T-helper 2 cell (primary cell): ENCODE measurements at regions not wholly inside any gene's neighbourhood (a gene's known extent, or its start where the extent isn't known, plus 50 kb on each side); places are given as distances from the start of the nearest gene placed in this dataset.
"Not testable (repeated sequence)": the region's sequence is repeated elsewhere in the genome, so short reads cannot be mapped to it uniquely, and the experiment has no call there.

Experiments
- DNase-seq, 5 experiments: peaks; one replicate each; pipeline versions ENCODE4 v3.0.0 to v3.0.0-alpha.2; 2012 to 2022

DNA sequence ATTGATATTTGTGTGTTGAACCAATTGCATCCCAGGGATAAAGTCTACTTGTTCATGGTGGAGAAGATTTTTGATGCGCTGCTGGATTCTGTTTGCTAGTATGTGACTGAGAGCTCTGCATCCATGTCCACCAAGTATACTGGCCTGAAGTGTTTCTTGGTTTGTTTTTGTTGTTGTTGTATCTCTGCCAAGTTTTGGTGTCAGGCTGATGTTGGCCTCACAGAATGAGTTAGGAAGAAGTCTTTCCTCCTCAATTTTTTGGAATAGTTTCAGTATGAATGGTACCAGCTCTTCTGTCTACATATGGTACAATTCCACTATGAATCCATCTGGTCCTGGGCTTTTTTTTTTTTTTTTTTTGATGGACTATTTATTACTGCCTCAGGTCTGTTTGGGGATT is 50.9 kb upstream of the OSTN start:
- no peak for DNase-seq

- no peak for DNase-seq
Observed at GRCh38 chr3:191143224-191143623, 55.8 kb upstream of the OSTN start.

GRCh38 chr3:191141728-191142127 is 57.3 kb upstream of the OSTN start:
- no peak for DNase-seq

- no peak for DNase-seq
Observed at GRCh38 chr3:191139736-191140135, 59.3 kb upstream of the OSTN start.

DNA sequence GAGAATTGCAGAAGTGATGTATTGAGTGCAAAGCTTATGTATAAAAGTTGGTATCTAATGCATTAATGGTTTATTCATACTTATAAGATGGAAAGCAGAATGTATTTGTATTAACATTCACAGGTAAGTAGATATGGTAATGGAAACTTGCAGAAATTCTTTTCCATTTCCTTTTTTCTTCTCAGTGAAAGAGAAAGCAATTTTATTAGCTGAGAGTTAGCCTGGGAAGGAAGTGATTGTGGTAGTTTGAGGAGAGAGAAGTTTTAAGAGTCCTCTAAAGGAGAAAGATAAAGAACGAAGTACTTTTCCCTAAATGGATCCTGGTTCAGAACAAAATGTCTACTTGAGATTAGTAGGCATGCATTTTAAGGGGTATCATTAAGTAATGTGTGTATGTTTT is 60.1 kb upstream of the OSTN start:
- no peak for DNase-seq

GRCh38 chr3:191137708-191138107 is 61.3 kb upstream of the OSTN start:
- no peak for DNase-seq

GRCh38 chr3:191136347-191136746 is 62.7 kb upstream of the OSTN start:
- no peak for DNase-seq

DNA sequence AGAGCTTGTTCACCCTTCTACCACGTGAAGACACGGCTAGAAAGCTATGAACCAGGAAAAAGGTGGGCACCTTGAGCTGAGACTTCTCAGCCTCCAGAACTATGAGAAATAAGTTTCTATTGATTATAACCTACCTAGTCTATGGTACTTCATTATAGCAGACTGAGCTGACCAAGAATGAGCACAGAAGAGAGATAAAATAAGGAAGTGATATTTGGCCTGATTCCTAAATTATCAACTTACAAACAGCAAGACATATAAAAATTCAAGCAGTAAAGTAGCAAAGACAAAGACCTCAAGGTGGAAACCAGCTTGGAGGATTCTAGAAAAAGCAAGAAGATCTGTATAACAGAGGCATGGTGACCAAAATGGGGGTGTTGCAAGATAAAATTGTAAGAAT is 63.9 kb upstream of the OSTN start:
- no peak for DNase-seq

- no peak for DNase-seq
Observed at GRCh38 chr3:191133359-191133758, 65.7 kb upstream of the OSTN start.

DNA sequence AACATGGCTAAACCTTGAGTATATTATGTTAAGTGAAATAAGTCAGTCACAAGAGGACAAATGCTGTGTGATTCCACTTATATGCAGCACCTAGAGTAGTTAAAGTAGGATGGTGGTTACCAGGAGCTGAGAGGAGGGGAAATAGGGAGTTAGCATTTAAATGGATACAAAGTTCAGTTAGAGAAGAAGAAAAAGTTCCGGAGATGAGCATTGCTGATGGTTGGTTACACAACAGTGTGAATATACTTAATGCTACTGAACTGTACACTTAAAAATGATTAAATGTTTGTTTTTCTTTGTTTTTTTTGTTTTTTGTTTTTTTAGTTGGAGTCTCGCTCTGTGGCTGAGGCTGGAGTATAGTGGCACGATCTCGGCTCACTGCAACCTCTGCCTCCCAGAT is 67.7 kb upstream of the OSTN start:
- no peak for DNase-seq

DNA sequence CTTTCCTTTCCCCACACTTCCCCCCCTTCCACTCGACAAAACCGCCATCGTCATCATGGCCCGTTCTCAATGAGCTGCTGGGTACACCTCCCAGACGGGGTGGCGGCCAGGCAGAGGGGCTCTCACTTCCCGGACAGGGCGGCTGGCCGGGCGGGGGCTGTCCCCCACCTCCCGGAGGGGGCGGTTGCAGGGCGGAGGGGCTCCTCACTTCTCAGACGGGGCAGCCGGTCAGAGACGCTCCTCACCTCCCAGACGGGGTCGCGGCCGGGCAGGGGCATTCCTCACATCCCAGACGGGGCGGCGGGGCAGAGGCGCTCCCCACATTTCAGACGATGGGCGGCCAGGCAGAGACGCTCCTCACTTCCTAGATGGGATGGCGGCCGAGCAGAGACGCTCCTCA is 74.2 kb upstream of the OSTN start:
- not testable (repeated sequence) for DNase-seq

GRCh38 chr3:191123946-191124345 is 75.1 kb upstream of the OSTN start:
- no peak for DNase-seq

- DNase-seq = no peak
Observed at GRCh38 chr3:191123231-191123630, 75.8 kb upstream of the OSTN start.

DNA sequence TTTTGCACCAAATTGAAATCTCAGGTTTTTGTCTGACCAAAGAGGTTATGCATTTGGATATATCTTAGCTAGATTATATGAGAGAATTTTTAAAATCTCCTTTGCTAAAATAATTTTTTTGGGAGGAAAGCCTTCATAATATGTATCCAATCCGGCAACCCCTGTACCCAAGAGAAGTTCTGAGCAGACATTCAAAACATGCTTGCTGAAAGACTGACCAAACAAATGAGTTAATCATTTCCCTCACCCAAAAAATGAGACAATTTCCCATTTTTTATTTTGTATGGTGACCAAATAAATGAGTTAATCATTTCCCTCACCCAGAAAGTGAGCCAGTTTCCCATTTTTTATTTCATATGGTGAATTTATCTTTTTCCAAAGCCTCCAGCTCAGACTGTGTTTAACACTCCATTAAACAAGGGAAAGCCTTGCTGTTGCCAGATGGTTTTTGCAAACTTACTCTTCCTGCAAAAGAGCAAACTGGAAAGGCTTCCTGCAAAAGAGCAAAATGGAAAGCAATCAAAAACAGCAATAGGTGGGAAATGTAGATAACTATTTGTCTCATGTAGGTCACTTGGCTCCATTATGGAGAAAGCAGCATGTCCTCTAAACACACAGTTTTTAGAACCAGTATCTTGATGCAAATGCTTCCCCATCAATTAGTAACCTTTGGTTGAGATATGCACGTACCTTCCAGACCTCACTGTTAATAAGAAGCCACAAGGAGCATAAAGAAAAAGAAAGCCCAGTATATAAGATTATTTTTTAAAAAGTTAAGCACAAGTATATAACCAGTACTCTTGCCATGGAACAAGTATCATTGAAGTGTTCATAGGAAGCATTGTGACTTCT is 78.4 kb upstream of the OSTN start:
- DNase-seq = no peak

DNA sequence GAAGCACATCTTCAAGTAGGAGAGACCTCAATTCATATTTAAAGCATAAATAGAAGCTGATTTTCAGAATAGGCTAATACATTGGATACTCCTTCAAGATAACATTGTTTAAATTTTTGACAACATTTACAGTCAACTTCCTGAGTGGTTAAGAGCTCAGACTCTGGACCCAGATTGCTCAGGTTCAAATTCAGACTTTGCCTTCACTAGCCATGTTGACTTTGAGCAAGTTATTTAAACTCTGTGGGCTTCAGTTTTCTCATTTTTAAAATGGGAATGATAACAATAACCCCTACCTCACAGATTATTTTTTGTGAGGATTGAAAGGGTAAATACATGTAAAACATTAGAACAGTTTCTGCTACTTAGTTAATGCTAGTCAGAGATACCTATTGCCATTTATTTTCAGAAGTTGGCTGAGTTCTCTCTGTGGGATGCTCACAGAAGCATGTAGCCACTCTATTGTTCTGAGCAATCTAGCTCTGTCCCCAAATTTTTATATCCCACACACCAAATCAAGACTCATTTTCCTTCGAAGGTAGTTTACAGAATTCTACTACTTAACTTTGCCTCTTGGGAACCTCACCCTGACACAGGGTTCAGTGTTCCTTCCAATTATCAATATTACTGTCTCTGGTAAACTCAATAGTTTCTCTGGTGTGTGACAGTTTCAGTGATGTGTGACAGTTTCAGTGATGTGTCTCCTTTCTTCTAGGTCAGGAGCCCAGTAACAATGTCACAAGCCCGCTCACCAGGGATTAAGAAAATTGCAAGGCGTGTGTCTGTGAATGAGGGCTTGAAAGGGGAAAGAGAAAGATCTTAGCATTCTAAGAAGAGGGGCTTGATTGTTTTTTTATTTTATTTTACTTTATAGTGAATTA is 79.4 kb upstream of the OSTN start:
- DNase-seq = no peak

DNA sequence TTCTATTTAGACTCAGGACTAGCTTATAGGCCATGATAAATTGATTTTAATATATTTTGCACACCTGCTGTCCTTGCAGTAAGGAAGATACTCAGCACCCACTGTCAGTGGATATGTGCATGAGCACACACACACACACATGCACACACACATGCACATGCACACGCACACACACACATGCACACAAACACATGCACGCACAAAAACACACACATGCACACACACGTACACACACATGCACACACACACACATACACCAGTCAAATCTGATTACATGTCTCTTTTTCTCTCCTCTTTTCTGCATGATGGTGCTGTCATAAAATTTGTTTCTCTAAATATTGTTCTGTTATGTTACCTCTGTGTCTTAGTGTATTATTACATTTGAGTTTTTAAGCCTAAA is 87.3 kb upstream of the OSTN start:
- no peak for DNase-seq

GRCh38 chr3:191105418-191105817 is 93.6 kb upstream of the OSTN start:
- no peak for DNase-seq

DNA sequence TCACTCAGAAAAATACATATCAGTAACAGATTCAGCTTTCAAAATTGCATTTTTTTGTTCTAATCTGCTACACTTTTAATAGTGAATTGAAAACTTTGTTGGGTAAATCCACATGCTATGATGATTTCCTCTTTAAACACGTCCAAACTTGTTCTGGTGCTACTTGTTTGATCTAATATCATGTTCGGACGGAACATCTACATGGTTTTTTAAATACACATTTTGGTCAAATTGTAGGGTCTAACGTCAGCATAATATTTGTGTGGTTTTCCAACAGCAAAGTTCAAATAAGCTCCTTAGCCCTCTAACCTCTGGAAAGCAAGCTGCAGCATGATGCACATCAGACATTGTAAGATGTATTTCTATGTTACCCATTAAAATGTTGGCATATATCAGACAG is 98.5 kb upstream of the OSTN start:
- DNase-seq = no peak

DNA sequence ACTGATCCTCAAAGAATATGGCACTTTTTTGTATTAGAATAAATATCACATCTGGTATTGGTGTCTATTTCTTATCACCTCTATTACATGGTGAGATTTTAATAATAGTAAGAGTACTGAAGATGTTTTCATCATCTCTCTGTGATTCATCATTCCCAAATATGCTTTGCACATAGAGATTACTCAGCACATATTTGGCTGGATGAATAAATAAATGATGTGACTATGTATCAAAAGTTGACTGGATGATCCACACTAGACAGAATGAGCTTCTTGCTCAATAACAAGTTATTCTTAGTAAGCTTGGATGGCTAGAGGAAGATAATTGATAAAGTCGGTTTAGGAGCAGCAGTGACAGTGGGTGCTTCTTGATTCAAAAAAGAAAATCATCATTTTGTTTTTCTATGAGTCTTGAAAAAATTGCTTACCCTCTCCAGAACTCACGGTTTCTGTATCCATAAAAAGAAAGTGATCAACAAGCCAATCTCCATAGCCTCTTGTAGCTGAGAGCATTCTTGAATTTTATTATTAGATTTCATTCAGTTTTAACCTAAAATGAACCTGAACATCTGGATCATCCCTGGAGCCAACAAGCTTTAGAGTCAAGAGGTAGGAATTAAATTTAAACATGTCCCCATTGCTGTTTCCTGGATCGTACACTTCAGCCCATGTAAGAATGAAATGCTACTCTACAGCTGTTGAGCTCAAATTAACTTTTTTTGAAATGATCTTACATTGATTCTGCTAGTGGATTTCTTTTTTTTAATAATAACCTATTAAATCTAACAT is 104.8 kb upstream of the OSTN start:
- DNase-seq = no peak

DNA sequence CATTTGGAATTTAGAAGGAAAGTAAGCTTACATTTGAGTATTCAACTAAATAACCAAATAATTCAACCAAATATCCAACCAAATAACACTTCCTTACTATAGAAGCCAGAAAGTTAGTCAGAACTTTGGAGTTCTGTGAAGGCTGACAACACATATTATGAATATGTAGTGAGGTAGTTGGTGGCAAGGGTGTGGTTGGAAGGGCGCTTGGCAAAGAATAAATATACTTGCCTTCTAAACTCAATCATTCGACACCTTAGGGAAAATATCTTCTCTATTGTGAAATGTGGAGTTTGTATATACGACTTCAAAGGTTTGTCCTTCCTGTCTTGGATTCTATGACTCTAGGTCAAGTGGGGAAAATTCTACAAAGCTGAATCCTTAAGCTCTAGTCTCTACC is 111.7 kb upstream of the OSTN start:
- no peak for DNase-seq

- no peak for DNase-seq
Observed at GRCh38 chr3:191085091-191085490, 114.0 kb upstream of the OSTN start.

GRCh38 chr3:191078913-191079312 is 120.1 kb upstream of the OSTN start:
- DNase-seq = not testable (repeated sequence)

DNA sequence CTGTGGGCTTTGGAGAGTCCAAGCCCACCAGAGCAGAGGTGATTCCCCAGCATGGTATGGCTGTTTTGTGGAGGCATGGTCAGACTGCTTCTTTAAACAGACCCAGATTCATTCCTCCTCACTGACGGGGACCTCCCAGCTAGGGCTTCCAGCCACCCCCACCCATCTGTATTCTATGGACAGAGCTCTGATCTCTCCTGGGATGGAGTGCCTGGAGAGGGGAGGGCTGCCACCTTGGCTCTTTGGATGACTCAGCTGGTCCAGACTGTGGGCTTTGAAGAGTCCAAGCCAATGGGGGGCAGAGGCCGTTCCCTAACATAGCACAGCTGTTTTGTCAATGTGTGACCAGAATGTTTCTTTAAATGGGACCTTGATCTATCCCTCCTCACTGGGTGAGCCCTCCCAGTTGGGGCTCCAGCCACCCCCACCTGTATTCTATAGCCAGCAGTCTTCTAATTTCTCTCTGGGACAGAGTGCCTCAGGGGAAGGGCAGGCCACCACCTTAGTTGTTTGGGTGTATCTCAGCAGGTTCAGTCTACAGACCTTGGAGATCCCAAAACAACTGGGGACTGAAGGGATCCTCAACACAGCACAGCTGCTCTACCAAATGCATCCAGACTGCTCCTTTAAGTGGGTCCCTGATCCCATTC is 122.0 kb upstream of the OSTN start:
- DNase-seq = no peak
